BJ (cell line): ENCODE measurements at regions not wholly inside any gene's neighbourhood (a gene's known extent, or its start where the extent isn't known, plus 50 kb on each side); places are given as distances from the start of the nearest gene placed in this dataset.

ENCODE experiments used
- CTCF ChIA-PET: fragments of 350-600 bp; formaldehyde crosslinking; extraction: SDS; loops from one replicate; lab custom pipeline; 2021; ENCODE audit warnings: antibody characterized with exemption, inconsistent platforms; lab: Yijun Ruan, JAX
- POLR2A ChIA-PET: fragments of 300-600 bp; sonication (Branson Sonifier 250); formaldehyde crosslinking; extraction: SDS; loops from one replicate; lab custom pipeline; 2021; ENCODE audit warnings: antibody characterized with exemption; lab: Charles Lee
- DNase-seq: peaks from one replicate; pipeline ENCODE4 v3.0.0-alpha.2; 2011; ENCODE audit warnings: low read depth
- H3K27me3 ChIP-seq: 2 replicates; pipeline ENCODE4 v1.6.0; 2011; ENCODE audit warnings: low read length; ENCODE audit not compliant: control insufficient read depth, insufficient read depth
- H3K36me3 ChIP-seq: 2 replicates; pipeline ENCODE4 v1.5.1; 2011; ENCODE audit warnings: low read length; ENCODE audit not compliant: control insufficient read depth, insufficient read depth
- H3K4me3 ChIP-seq: 2 replicates; pipeline ENCODE4 v1.5.1; 2011; ENCODE audit warnings: low read depth, mild to moderate bottlenecking, control low read depth, low read length
- CTCF ChIP-seq: IDR thresholded peaks from 2 replicates; pipeline ENCODE4 v1.5.1; 2011; ENCODE audit warnings: low read depth, mild to moderate bottlenecking, control low read depth, inconsistent platforms, low read length, moderate library complexity; ENCODE audit not compliant: insufficient read depth

- no peaks in the 10 kb centered on the region for H3K36me3 ChIP-seq
- no peak overlapping the region for H3K4me3 ChIP-seq
- ChIA-PET CTCF (no interaction called here), POLR2A (no interaction called here)
- no peak for TF ChIP-seq CTCF
- no peaks in the 10 kb centered on the region for H3K27me3 ChIP-seq
- no peak for DNase-seq
Observed at GRCh38 chr14:28671425-28671824, 95.2 kb upstream of the FOXG1 start.

- no peak overlapping the region for H3K4me3 ChIP-seq
- POLR2A ChIA-PET = no interaction called here
- no peak for DNase-seq
- H3K27me3 ChIP-seq = no peaks in the 10 kb centered on the region
- CTCF ChIA-PET = no interaction called here
- no peak for TF ChIP-seq CTCF
- no peaks in the 10 kb centered on the region for H3K36me3 ChIP-seq
Observed at GRCh38 chr14:28673056-28673455, 93.5 kb upstream of the FOXG1 start.

- Histone ChIP-seq H3K27me3 (no peaks in the 10 kb centered on the region), H3K4me3 (no peak overlapping the region), H3K36me3 (no peaks in the 10 kb centered on the region)
- no peak for TF ChIP-seq CTCF
- CTCF ChIA-PET = no interaction called here
- POLR2A ChIA-PET = no interaction called here
- DNase-seq = no peak
Observed at GRCh38 chr14:28676479-28676878, 90.1 kb upstream of the FOXG1 start.

- H3K27me3 ChIP-seq = no peaks in the 10 kb centered on the region
- no peak for TF ChIP-seq CTCF
- H3K4me3 ChIP-seq = no peak overlapping the region
- H3K36me3 ChIP-seq = no peaks in the 10 kb centered on the region
- ChIA-PET CTCF (no interaction called here), POLR2A (no interaction called here)
- no peak for DNase-seq
Observed at GRCh38 chr14:28677381-28677780, 89.2 kb upstream of the FOXG1 start.

GRCh38 chr14:28678887-28679286 is 87.7 kb upstream of the FOXG1 start:
- H3K27me3 ChIP-seq = no peaks in the 10 kb centered on the region
- TF ChIP-seq CTCF = no peak
- POLR2A ChIA-PET = no interaction called here
- H3K4me3 ChIP-seq = no peak overlapping the region
- CTCF ChIA-PET = no interaction called here
- H3K36me3 ChIP-seq = no peaks in the 10 kb centered on the region
- DNase-seq = no peak

GRCh38 chr14:28681681-28682080 is 84.9 kb upstream of the FOXG1 start:
- no peak for DNase-seq
- Histone ChIP-seq H3K4me3 (no peak overlapping the region), H3K36me3 (no peaks in the 10 kb centered on the region), H3K27me3 (no peaks in the 10 kb centered on the region)
- ChIA-PET POLR2A (no interaction called here), CTCF (no interaction called here)
- TF ChIP-seq CTCF = no peak
